ENCODE measurements at regions not wholly inside any gene's neighbourhood (a gene's known extent, or its start where the extent isn't known, plus 50 kb on each side); places are given as distances from the start of the nearest gene placed in this dataset.
"Not testable (repeated sequence)": the region's sequence is repeated elsewhere in the genome, so short reads cannot be mapped to it uniquely, and the experiment has no call there.

- no peak overlapping the region for H3K4me3 Mint-ChIP-seq (ENCODE audit: unreplicated experiment)
- no peak overlapping the region for H3K27ac Mint-ChIP-seq (ENCODE audit: low read depth, unreplicated experiment)
- no peak for TF ChIP-seq CTCF (IDR thresholded peaks at IDR 0.05; ENCODE audit: unreplicated experiment)
- BruUV-seq (replicated peaks), result no TSS peak
- POLR2A ChIA-PET, result no interaction called here
- no peaks in the 10 kb centered on the region for H3K36me3 Mint-ChIP-seq (ENCODE audit: insufficient read depth, unreplicated experiment)
- H3K9me3 Mint-ChIP-seq (ENCODE audit: unreplicated experiment), result no peaks in the 10 kb centered on the region
- CTCF ChIA-PET, result no interaction called here
- H3K4me1 Mint-ChIP-seq (ENCODE audit: insufficient read depth, unreplicated experiment), result no peaks in the 10 kb centered on the region
- intact Hi-C loops (cut with micrococcal nuclease), result no loop called here
- no peaks in the 10 kb centered on the region for H3K27me3 Mint-ChIP-seq (ENCODE audit: insufficient read depth, unreplicated experiment)
- DNase-seq (ENCODE audit: unreplicated experiment), result no peak
These were observed 478.5 kb upstream of the DDX18 start for GRCh38 chr2:117335967-117336366.

- POLR2A ChIA-PET, result no interaction called here
- DNase-seq (ENCODE audit: unreplicated experiment), result no peak
- intact Hi-C loops (cut with micrococcal nuclease), result no loop called here
- Mint-ChIP-seq H3K27ac (ENCODE audit: low read depth, unreplicated experiment) (no peak overlapping the region), H3K27me3 (ENCODE audit: insufficient read depth, unreplicated experiment) (no peaks in the 10 kb centered on the region), H3K36me3 (ENCODE audit: insufficient read depth, unreplicated experiment) (no peaks in the 10 kb centered on the region), H3K4me3 (ENCODE audit: unreplicated experiment) (no peak overlapping the region), H3K9me3 (ENCODE audit: unreplicated experiment) (no peaks in the 10 kb centered on the region), H3K4me1 (ENCODE audit: insufficient read depth, unreplicated experiment) (no peaks in the 10 kb centered on the region)
- no peak for TF ChIP-seq CTCF (IDR thresholded peaks at IDR 0.05; ENCODE audit: unreplicated experiment)
- CTCF ChIA-PET, result no interaction called here
- BruUV-seq (replicated peaks), result no TSS peak
These were observed 478.0 kb upstream of the DDX18 start for GRCh38 chr2:117336496-117336895.

- H3K36me3 Mint-ChIP-seq (ENCODE audit: insufficient read depth, unreplicated experiment); H3K4me3 Mint-ChIP-seq (ENCODE audit: unreplicated experiment); CTCF ChIA-PET; H3K9me3 Mint-ChIP-seq (ENCODE audit: unreplicated experiment); H3K27me3 Mint-ChIP-seq (ENCODE audit: insufficient read depth, unreplicated experiment); DNase-seq (ENCODE audit: unreplicated experiment); H3K27ac Mint-ChIP-seq (ENCODE audit: low read depth, unreplicated experiment); intact Hi-C loops (cut with micrococcal nuclease); BruUV-seq (replicated peaks); POLR2A ChIA-PET; H3K4me1 Mint-ChIP-seq (ENCODE audit: insufficient read depth, unreplicated experiment): not testable (repeated sequence)
These were observed 476.5 kb upstream of the DDX18 start for GRCh38 chr2:117337981-117338380.

GRCh38 chr2:117339980-117340379 lies 474.5 kb upstream of the DDX18 start:
- H3K27ac Mint-ChIP-seq (ENCODE audit: low read depth, unreplicated experiment), result no peak overlapping the region
- H3K9me3 Mint-ChIP-seq (ENCODE audit: unreplicated experiment), result no peaks in the 10 kb centered on the region
- ChIA-PET POLR2A (no interaction called here), CTCF (interaction anchor here (0.6 to 1.0 kb wide), 2 partner anchors 12 to 23 kb away, joined by 3 read pairs; no protein-coding TSS in a partner anchor)
- no peaks in the 10 kb centered on the region for H3K36me3 Mint-ChIP-seq (ENCODE audit: insufficient read depth, unreplicated experiment)
- no peak for TF ChIP-seq CTCF (IDR thresholded peaks at IDR 0.05; ENCODE audit: unreplicated experiment)
- H3K4me3 Mint-ChIP-seq (ENCODE audit: unreplicated experiment), result no peak overlapping the region
- BruUV-seq (replicated peaks), result no TSS peak
- no peak for DNase-seq (ENCODE audit: unreplicated experiment)
- no peaks in the 10 kb centered on the region for H3K27me3 Mint-ChIP-seq (ENCODE audit: insufficient read depth, unreplicated experiment)
- H3K4me1 Mint-ChIP-seq (ENCODE audit: insufficient read depth, unreplicated experiment), result no peaks in the 10 kb centered on the region
- intact Hi-C loops (cut with micrococcal nuclease), result no loop called here

- ChIA-PET POLR2A (no interaction called here), CTCF (interaction anchor here (1.0 kb wide), 1 partner anchor 42 kb away, joined by 5 read pairs; no protein-coding TSS in a partner anchor)
- BruUV-seq (replicated peaks), result no TSS peak
- intact Hi-C loops (cut with micrococcal nuclease), result no loop called here
- no peak for DNase-seq (ENCODE audit: unreplicated experiment)
- no peak overlapping the region for H3K4me3 Mint-ChIP-seq (ENCODE audit: unreplicated experiment)
- no peaks in the 10 kb centered on the region for H3K27me3 Mint-ChIP-seq (ENCODE audit: insufficient read depth, unreplicated experiment)
- no peaks in the 10 kb centered on the region for H3K36me3 Mint-ChIP-seq (ENCODE audit: insufficient read depth, unreplicated experiment)
- H3K4me1 Mint-ChIP-seq (ENCODE audit: insufficient read depth, unreplicated experiment), result no peaks in the 10 kb centered on the region
- no peaks in the 10 kb centered on the region for H3K9me3 Mint-ChIP-seq (ENCODE audit: unreplicated experiment)
- no peak for TF ChIP-seq CTCF (IDR thresholded peaks at IDR 0.05; ENCODE audit: unreplicated experiment)
- H3K27ac Mint-ChIP-seq (ENCODE audit: low read depth, unreplicated experiment), result no peak overlapping the region
These were observed 472.8 kb upstream of the DDX18 start for GRCh38 chr2:117341690-117342089.
